ENCODE measurements at regions not wholly inside any gene's neighbourhood (a gene's known extent, or its start where the extent isn't known, plus 50 kb on each side); places are given as distances from the start of the nearest gene placed in this dataset.
"Not testable (repeated sequence)": the region's sequence is repeated elsewhere in the genome, so short reads cannot be mapped to it uniquely, and the experiment has no call there.

DNA sequence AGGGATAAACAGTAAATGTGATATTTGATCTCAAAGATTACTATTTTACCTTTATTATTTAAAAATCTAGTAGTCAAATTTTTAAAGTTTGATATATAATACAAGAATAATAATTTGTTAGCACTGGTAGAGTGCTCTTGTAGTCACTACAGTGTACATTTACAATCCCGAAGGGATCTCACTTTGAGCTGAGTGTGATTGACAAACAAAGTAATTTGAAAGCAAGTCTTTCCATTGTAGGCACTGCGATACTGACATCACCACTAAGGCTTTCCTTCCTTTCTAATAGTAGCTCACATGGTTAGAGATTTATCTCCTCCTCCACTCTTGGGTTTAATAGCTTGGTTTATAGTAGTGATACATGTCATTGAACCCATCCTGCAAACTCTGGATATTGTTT, 280.6 kb downstream of the PARM1 start:
- no peak for DNase-seq
- ATAC-seq = no peak
- Mint-ChIP-seq H3K36me3 (no peaks in the 10 kb centered on the region), H3K27me3 (peaks cover 0 to 2% (median 0%) of the 10 kb centered on the region in 5 donors), H3K9me3 (peaks cover 0 to 12% (median 7%) of the 10 kb centered on the region in 9 donors), H3K4me3 (no peak overlapping the region), H3K4me1 (no peaks in the 10 kb centered on the region), H3K27ac (no peak overlapping the region)
- POLR2A ChIA-PET = no interaction called here

DNA sequence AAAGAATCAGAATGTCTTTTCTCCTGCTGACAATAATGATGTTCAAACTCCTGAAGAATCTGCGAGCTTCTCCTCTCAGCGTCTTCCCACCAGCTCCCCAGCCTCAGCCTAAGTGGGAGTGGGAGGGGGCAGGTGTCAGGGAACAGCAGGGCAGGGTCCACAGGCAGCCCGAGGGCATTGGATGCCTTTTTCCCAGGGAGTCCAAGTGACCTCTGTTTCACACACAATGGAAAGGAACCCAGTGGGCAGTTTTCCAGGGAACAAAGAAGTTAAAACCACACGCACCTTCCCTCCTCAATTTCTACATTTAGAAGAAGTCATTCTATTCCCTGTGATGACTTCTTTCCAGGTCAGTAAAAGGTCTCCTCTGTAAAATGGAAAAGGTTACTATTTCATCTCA, 278.5 kb downstream of the PARM1 start:
- POLR2A ChIA-PET = no interaction called here
- Mint-ChIP-seq H3K4me1 (no peaks in the 10 kb centered on the region), H3K36me3 (no peaks in the 10 kb centered on the region), H3K9me3 (peaks cover 0 to 5% (median 4%) of the 10 kb centered on the region in 9 donors), H3K27ac (no peak overlapping the region), H3K4me3 (no peak overlapping the region), H3K27me3 (peaks cover 0 to 2% (median 0%) of the 10 kb centered on the region in 5 donors)
- no peak for DNase-seq
- ATAC-seq = no peak

DNA sequence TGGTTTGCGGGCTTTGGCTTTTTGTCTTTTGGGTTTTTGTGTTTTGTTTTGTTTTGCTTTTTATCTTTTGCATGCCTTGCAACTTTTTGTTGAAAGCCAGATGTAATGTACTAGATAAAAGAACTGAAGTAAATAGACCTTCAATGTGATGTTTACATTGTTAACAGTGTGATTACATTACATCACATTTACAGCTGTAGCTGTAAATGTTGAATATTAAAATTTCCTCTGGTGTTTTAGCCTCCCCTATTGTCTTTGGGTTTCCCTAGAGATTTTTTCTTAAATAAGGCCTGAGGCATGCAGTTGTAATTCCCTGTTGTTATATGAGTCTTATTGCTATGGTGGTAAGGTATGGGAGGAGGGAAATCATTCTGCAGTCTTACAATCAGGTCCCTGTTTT, 275.0 kb downstream of the PARM1 start:
- H3K4me3 Mint-ChIP-seq = no peak overlapping the region

DNA sequence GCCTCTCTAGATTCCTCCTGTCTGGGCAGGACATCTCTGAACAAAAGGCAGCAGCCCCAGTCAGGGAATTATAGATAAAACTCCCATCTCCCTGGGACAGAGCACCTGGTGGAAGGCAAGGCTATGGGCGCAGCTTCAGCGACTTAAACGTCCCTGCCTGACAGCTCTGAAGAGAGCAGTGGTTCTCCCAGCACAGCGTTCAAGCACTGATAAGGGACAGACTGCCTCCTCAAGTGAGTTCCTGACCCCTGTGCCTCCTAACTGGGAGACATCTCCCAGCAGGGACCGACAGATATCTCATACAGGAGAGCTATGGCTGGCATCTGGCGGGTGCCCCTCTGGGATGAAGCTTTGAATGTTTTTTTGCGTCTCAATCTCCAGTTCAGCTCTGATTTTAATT, 262.2 kb downstream of the PARM1 start:
- no peak for ATAC-seq
- H3K27ac Mint-ChIP-seq = no peak overlapping the region
- H3K27me3 Mint-ChIP-seq = peaks cover 0 to 8% (median 2%) of the 10 kb centered on the region in 5 donors
- H3K4me1 Mint-ChIP-seq = no peaks in the 10 kb centered on the region
- no peak overlapping the region for H3K4me3 Mint-ChIP-seq
- peaks cover 0 to 36% (median 16%) of the 10 kb centered on the region in 9 donors for H3K9me3 Mint-ChIP-seq
- POLR2A ChIA-PET = no interaction called here
- DNase-seq = no peak
- H3K36me3 Mint-ChIP-seq = peaks cover 0 to 12% (median 0%) of the 10 kb centered on the region in 3 donors

More for the DNA sequence above, 275.0 kb downstream of the PARM1 start:
- Mint-ChIP-seq H3K27ac (no peak overlapping the region), H3K27me3 (peaks cover 0 to 8% (median 3%) of the 10 kb centered on the region in 5 donors), H3K36me3 (no peaks in the 10 kb centered on the region), H3K9me3 (peaks cover 0 to 6% (median 2%) of the 10 kb centered on the region in 9 donors), H3K4me1 (no peaks in the 10 kb centered on the region)
- POLR2A ChIA-PET = no interaction called here
- no peak for ATAC-seq
- DNase-seq = no peak

DNA sequence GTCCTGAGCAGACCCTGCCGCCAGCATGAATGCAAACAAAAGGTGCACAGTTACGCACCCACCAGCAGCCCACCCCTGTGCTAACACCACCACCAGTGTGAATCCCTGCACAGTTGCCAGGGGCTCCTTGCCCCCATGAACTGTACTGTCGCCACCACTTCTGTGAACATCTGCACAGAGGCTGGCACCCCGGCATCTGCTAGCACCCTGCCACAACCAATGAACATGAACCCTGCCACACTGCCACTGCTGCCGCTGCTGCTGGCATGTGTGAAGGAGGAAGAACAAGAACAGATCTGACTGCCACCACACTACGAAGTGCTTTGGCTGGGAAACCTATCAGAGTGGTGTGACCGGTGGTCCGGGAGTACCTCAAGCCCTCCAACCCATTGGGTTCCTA, 261.3 kb downstream of the PARM1 start:
- Mint-ChIP-seq H3K27me3 (peaks cover 0 to 8% (median 2%) of the 10 kb centered on the region in 5 donors), H3K4me1 (no peaks in the 10 kb centered on the region), H3K36me3 (peaks cover 0 to 12% (median 0%) of the 10 kb centered on the region in 3 donors), H3K9me3 (peaks cover 2 to 28% (median 15%) of the 10 kb centered on the region in 9 donors), H3K27ac (no peak overlapping the region), H3K4me3 (no peak overlapping the region)
- DNase-seq (no peak), ATAC-seq (no peak)
- POLR2A ChIA-PET = no interaction called here

DNA sequence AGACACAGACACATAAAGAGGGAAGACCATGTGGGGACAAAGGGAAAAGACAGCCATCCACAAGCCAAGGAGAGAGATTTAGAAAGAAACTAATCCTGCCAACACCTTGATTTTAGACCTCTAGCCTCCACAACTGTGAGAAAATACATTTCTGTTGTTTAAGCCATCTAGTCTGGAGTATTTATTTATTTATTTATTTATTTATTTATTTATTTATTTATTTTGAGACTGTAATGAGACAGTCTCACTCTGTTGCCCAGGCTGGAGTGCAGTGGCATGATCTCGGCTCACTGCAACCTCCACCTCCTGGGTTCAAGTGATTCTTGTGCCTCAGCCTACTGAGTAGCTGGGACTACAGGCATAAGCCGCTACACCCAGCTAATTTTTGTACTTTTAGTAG, 259.3 kb downstream of the PARM1 start:
- H3K4me3 Mint-ChIP-seq, ATAC-seq, H3K36me3 Mint-ChIP-seq, DNase-seq, H3K4me1 Mint-ChIP-seq, H3K27ac Mint-ChIP-seq, POLR2A ChIA-PET, H3K27me3 Mint-ChIP-seq: not testable (repeated sequence)
- peaks cover 0 to 10% (median 5%) of the 10 kb centered on the region in 9 donors for H3K9me3 Mint-ChIP-seq

DNA sequence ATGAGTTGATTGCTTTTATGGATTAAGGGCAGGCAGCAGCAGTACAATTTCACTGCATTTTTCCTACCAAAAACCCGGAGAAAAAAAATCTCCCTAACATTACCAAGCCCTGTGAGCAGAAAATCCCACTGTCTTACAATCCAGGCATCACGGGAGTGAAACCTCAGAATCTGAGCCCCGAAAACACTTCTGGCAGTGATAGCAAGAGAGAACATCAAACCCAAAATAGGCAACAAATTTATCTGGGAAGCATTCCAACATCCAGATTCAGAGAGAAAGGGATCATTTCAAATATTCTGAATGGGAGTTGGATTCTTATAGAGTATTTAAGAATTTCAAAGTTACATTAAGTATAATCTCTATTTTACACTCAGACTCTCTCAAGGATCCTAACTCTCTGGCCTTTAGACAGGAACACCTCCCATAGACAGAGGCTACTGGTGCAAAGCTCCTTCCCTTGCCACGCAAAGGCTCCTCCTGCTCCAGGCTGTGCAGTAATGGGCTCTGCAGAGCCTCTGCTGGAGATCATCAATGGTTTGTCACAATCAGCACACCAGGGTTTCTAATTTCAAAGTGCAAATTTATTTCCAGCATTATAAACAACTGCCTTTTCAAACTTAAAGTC, 256.9 kb downstream of the PARM1 start:
- H3K4me3 Mint-ChIP-seq = no peak overlapping the region
- DNase-seq (no peak), ATAC-seq (no peak)
- no peaks in the 10 kb centered on the region for H3K4me1 Mint-ChIP-seq
- no peak overlapping the region for H3K27ac Mint-ChIP-seq
- POLR2A ChIA-PET = no interaction called here
- H3K9me3 Mint-ChIP-seq = peaks cover 0 to 8% (median 0%) of the 10 kb centered on the region in 9 donors
- peaks cover 0 to 8% (median 2%) of the 10 kb centered on the region in 5 donors for H3K27me3 Mint-ChIP-seq
- no peaks in the 10 kb centered on the region for H3K36me3 Mint-ChIP-seq

DNA sequence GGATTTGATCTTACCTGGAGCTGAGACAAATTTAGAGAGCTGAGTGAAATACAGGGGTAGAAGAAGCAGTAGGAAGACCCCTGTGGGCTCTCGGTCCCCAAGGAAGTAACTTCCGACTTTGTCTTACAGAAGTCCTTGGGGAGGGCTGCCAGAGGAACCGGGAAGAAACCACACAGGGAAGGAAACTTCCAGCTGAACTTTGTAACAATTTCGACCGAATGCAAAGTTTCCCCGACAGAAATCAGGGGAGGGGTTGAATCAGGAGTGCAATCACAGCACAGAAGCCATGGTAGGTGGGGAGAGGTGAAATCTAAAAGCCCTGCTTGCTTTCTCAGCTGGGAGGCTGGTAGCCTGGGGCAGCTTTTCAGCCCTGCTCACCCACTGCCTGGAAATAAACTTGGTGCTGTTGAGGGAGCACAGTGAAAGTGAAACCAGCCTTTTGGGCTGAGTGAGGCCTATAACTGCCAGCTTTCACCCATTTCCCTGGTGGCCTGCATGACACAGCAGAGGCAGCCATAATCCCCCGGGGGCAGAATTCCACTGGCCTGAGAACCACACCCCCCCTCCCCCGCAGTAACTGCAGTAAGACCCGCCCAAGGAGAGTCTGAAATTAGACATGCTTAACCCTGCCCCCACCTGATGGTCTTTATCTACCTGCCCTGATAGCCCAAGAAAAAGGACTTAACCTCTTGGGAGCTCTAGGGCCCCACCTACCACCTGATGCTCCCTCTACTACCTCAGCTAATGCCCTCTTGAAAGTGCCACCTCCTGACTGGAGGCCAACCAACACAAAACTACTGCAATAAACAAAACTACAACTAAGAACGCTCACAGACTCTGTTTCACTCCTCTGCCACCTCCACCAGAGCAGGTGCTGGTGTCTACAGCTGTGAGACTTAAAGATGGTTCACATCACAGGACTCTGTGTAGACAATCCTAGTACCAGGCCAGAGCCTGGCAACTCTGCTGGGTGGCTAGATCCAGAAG, 248.2 kb downstream of the PARM1 start:
- Mint-ChIP-seq H3K27ac (no peak overlapping the region), H3K4me3 (no peak overlapping the region), H3K4me1 (peaks cover 0 to 3% (median 0%) of the 10 kb centered on the region in 4 donors), H3K9me3 (peaks cover 0 to 26% (median 9%) of the 10 kb centered on the region in 9 donors), H3K36me3 (no peaks in the 10 kb centered on the region), H3K27me3 (peaks cover 0 to 18% (median 3%) of the 10 kb centered on the region in 5 donors)
- ATAC-seq (no peak), DNase-seq (no peak)
- POLR2A ChIA-PET = no interaction called here

DNA sequence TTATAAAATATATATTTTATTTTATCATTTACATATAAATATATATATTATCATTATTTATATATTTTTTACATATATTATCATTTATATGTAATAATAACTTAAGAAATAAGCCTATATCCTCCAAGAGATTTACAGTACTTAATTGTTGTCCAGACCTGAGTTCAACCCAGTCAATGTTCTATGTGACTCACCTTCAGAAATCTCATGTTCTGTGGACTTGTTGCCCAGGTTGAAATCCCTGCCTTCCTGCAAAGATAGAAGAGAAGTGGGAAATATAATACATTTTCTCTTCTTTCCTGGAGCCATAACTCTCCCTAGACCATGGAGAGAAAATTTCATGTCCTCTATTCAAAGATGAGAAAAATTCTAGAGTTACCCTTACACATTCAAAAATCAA, 247.3 kb downstream of the PARM1 start:
- H3K27ac Mint-ChIP-seq = no peak overlapping the region
- DNase-seq = no peak
- no peak overlapping the region for H3K4me3 Mint-ChIP-seq
- no peak for ATAC-seq
- H3K27me3 Mint-ChIP-seq = peaks cover 0 to 18% (median 3%) of the 10 kb centered on the region in 5 donors
- H3K9me3 Mint-ChIP-seq = peaks cover 0 to 26% (median 9%) of the 10 kb centered on the region in 9 donors
- no peaks in the 10 kb centered on the region for H3K36me3 Mint-ChIP-seq
- POLR2A ChIA-PET = no interaction called here
- peaks cover 0 to 3% (median 0%) of the 10 kb centered on the region in 4 donors for H3K4me1 Mint-ChIP-seq

DNA sequence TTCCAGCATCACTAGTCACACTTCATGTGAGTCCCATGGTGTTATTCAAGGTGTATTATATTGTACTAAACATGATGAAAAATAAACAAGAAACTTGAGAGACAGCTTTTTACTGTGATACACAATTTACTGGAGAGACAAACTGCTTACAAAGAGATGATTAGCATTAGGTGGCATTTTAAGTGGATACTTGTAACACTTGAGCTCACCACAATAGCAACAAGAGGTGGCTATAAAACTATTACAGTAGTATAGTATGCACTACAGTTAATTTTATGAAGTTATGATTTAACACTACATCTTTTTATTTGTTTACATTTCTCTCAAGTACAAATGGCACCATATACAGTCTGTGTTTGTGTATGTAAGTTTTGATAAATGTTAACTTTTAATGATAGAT, 246.6 kb downstream of the PARM1 start:
- no peak overlapping the region for H3K27ac Mint-ChIP-seq
- no peak overlapping the region for H3K4me3 Mint-ChIP-seq
- H3K36me3 Mint-ChIP-seq = no peaks in the 10 kb centered on the region
- H3K27me3 Mint-ChIP-seq = peaks cover 0 to 18% (median 3%) of the 10 kb centered on the region in 5 donors
- H3K4me1 Mint-ChIP-seq = peaks cover 0 to 3% (median 0%) of the 10 kb centered on the region in 4 donors
- POLR2A ChIA-PET = no interaction called here
- DNase-seq (no peak), ATAC-seq (no peak)
- H3K9me3 Mint-ChIP-seq = peaks cover 0 to 26% (median 9%) of the 10 kb centered on the region in 9 donors

DNA sequence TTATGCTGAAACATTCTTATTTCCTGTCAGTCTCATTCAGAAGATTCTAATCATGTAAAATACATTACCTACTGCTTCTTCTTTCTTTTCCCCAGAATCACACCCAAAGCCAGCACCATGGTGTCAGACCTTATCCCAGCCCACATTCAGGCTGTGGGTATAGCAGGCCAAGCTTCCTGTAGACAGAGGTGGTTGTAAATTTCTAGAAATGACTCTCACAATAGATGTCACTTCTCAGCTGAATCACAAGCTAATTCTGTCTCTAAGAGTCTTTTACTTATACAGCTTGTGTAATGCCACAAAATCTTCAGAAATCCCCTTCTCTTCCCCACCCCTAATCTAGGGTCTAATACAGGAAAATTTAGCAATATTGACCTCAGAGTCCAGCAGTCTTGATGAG, 239.6 kb downstream of the PARM1 start:
- no peak for DNase-seq
- POLR2A ChIA-PET = no interaction called here
- H3K9me3 Mint-ChIP-seq = peaks cover 0 to 10% (median 1%) of the 10 kb centered on the region in 9 donors
- no peak overlapping the region for H3K27ac Mint-ChIP-seq
- no peaks in the 10 kb centered on the region for H3K4me1 Mint-ChIP-seq
- no peak for ATAC-seq
- H3K4me3 Mint-ChIP-seq = no peak overlapping the region
- no peaks in the 10 kb centered on the region for H3K36me3 Mint-ChIP-seq
- H3K27me3 Mint-ChIP-seq = peaks cover 0 to under 1% (median 0%) of the 10 kb centered on the region in 5 donors

DNA sequence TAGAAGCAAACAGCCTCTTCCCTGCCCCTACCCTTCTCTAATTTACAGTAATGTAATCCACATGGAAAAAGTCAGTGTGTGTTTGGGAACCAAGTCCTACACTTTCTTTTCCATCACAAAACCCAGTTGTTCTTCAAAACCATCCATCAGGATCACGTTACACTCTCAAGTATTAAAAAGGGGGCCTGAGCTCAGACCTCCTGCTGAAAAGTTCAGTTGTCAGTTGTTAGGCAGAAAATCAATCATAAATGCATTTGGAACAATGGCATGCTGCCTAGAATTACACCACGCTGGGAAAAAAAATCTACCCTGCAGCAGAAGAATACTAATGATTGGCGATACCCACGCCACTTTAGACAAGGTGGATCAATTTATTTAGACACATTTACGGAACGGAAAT, 236.5 kb downstream of the PARM1 start:
- Mint-ChIP-seq H3K36me3 (no peaks in the 10 kb centered on the region), H3K4me1 (no peaks in the 10 kb centered on the region)

DNA sequence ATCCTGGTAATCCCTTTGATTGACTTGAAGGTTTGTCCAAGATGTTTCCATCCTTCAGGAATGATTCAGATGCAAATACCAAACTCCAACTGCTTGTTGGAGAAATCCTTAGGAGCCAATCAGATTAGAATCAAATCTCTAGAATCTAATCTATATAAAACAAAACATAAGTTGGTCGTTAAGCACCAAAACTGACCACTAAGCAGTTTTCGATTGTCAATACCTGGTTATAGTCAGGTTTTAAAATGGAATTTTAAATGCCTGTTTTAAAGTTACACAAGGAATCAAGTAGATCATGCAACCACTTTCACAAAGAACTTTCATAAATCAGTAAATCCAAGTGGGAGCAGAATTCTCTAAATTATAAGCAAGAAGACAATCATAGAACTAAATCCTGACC, 236.1 kb downstream of the PARM1 start:
- Mint-ChIP-seq H3K9me3 (peaks cover 0 to 20% (median 11%) of the 10 kb centered on the region in 9 donors), H3K4me3 (no peak overlapping the region), H3K27me3 (no peaks in the 10 kb centered on the region), H3K36me3 (no peaks in the 10 kb centered on the region), H3K27ac (no peak overlapping the region), H3K4me1 (no peaks in the 10 kb centered on the region)
- DNase-seq = no peak
- POLR2A ChIA-PET = no interaction called here
- ATAC-seq = no peak

More for the DNA sequence above, 236.5 kb downstream of the PARM1 start:
- no peaks in the 10 kb centered on the region for H3K27me3 Mint-ChIP-seq
- no peak overlapping the region for H3K27ac Mint-ChIP-seq
- DNase-seq (no peak), ATAC-seq (no peak)
- peaks cover 0 to 20% (median 11%) of the 10 kb centered on the region in 9 donors for H3K9me3 Mint-ChIP-seq
- H3K4me3 Mint-ChIP-seq = no peak overlapping the region
- POLR2A ChIA-PET = no interaction called here

All from naive thymus-derived CD8-positive, alpha-beta T cell (primary cell).